Right forelimb (tissue), 1 donor: ENCODE measurements at regions not wholly inside any gene's neighbourhood (a gene's known extent, or its start where the extent isn't known, plus 50 kb on each side); places are given as distances from the start of the nearest gene placed in this dataset.

Source experiments
- DNase-seq: peaks from one replicate; pipeline ENCODE4 v3.0.0-alpha.2; 2018

GRCh38 chr1:234708700-234709395 is 98.9 kb upstream of the IRF2BP2 start:
- no peak for DNase-seq

- no peak for DNase-seq
These were observed 97.7 kb upstream of the IRF2BP2 start for GRCh38 chr1:234707641-234708040.

- DNase-seq = no peak
These were observed 97.0 kb upstream of the IRF2BP2 start for GRCh38 chr1:234706931-234707330.

- no peak for DNase-seq
These were observed 96.2 kb upstream of the IRF2BP2 start for GRCh38 chr1:234706199-234706598.

GRCh38 chr1:234705615-234706014 is 95.6 kb upstream of the IRF2BP2 start:
- DNase-seq = no peak

- no peak for DNase-seq
These were observed 94.3 kb upstream of the IRF2BP2 start for GRCh38 chr1:234704106-234704887.

- DNase-seq = peak; percentile 78
These were observed 92.5 kb upstream of the IRF2BP2 start for GRCh38 chr1:234702342-234703000.

GRCh38 chr1:234701737-234702341 is 91.9 kb upstream of the IRF2BP2 start:
- DNase-seq = peak; percentile 74

GRCh38 chr1:234699795-234700665 is 90.1 kb upstream of the IRF2BP2 start:
- no peak for DNase-seq

GRCh38 chr1:234698686-234699085 is 88.7 kb upstream of the IRF2BP2 start:
- DNase-seq = no peak

- DNase-seq = no peak
These were observed 87.8 kb upstream of the IRF2BP2 start for GRCh38 chr1:234697741-234698140.

- no peak for DNase-seq
These were observed 87.0 kb upstream of the IRF2BP2 start for GRCh38 chr1:234697015-234697414.

GRCh38 chr1:234696148-234696576 is 86.2 kb upstream of the IRF2BP2 start:
- no peak for DNase-seq

- DNase-seq = no peak
These were observed 84.7 kb upstream of the IRF2BP2 start for GRCh38 chr1:234694661-234695060.

- DNase-seq = no peak
These were observed 83.1 kb upstream of the IRF2BP2 start for GRCh38 chr1:234692966-234693580.

- DNase-seq = no peak
These were observed 81.6 kb upstream of the IRF2BP2 start for GRCh38 chr1:234691567-234691966.

- DNase-seq = no peak
These were observed 80.9 kb upstream of the IRF2BP2 start for GRCh38 chr1:234690872-234691271.

GRCh38 chr1:234689236-234689635 is 79.3 kb upstream of the IRF2BP2 start:
- no peak for DNase-seq

- DNase-seq = no peak
These were observed 77.0 kb upstream of the IRF2BP2 start for GRCh38 chr1:234687011-234687410.

GRCh38 chr1:234686035-234686434 is 76.1 kb upstream of the IRF2BP2 start:
- DNase-seq = no peak

GRCh38 chr1:234684856-234685255 is 74.9 kb upstream of the IRF2BP2 start:
- no peak for DNase-seq
